Activated CD8-positive, alpha-beta memory T cell treated with anti-CD3 and anti-CD28 coated beads for 36 hours (primary cell): ENCODE measurements at regions not wholly inside any gene's neighbourhood (a gene's known extent, or its start where the extent isn't known, plus 50 kb on each side); places are given as distances from the start of the nearest gene placed in this dataset.
"Not testable (repeated sequence)": the region's sequence is repeated elsewhere in the genome, so short reads cannot be mapped to it uniquely, and the experiment has no call there.

ENCODE experiments used
- CTCF ChIA-PET: fragments of 350-600 bp; sonication (Branson Sonifier 250); formaldehyde crosslinking; loops from one replicate; lab custom pipeline; 2021; ENCODE audit warnings: antibody characterized with exemption; lab: Charles Lee
- POLR2A ChIA-PET: fragments of 350-600 bp; sonication (Branson Sonifier 250); formaldehyde crosslinking; loops from one replicate; lab custom pipeline; 2021; ENCODE audit warnings: antibody characterized with exemption; lab: Charles Lee

GRCh38 chr5:85614489-85614888 lies 1003.3 kb upstream of the COX7C start:
- ChIA-PET POLR2A (no interaction called here), CTCF (no interaction called here)

GRCh38 chr5:85621668-85622067 lies 996.1 kb upstream of the COX7C start:
- POLR2A ChIA-PET, result no interaction called here
- CTCF ChIA-PET, result no interaction called here

DNA sequence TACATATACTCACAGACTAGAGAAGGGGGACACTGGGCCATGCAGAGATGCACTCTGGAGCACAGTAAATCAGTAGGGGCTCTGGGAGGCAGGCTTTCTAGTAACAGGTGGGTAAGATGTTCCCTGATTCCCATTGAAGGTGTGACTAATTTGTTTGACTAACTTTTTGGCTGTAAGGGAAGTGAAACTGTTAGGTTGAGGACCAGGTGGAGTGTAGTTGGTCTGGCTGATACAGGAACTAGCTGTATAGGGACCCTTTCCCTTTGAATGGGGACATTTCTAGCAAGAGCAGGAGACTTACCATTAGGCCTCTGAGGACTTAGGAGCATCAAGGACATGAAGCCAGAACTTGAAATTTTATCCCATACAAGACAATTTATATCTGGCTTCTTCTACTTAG lies 989.6 kb upstream of the COX7C start:
- POLR2A ChIA-PET, result no interaction called here
- CTCF ChIA-PET, result no interaction called here

- CTCF ChIA-PET, POLR2A ChIA-PET: not testable (repeated sequence)
These were observed 979.1 kb upstream of the COX7C start for GRCh38 chr5:85638495-85639125.

GRCh38 chr5:85646036-85646435 lies 971.7 kb upstream of the COX7C start:
- CTCF ChIA-PET, result no interaction called here
- POLR2A ChIA-PET, result no interaction called here

DNA sequence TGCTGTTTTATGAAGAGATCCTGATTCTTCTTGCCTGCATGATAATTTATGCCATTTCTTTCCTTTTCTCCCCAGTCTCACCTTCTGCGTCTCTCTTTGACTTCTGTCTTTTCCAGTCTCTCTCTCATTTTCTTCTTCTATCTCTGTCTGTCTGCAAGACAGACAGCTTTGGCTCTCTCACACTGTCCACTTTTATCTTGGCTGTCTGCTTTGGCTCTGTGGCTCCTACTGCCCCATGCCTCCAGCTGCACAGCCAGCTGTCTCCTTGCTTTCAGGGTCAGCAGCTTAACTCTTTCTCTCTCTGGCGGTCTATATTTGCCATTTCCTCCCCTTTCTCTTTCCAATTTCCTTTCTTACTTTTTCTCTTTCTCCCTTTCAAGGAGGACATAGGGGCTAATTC lies 971.1 kb upstream of the COX7C start:
- ChIA-PET POLR2A (no interaction called here), CTCF (no interaction called here)

GRCh38 chr5:85647349-85648127 lies 970.2 kb upstream of the COX7C start:
- CTCF ChIA-PET, result no interaction called here
- POLR2A ChIA-PET, result no interaction called here

GRCh38 chr5:85648495-85648894 lies 969.2 kb upstream of the COX7C start:
- ChIA-PET POLR2A (no interaction called here), CTCF (no interaction called here)

DNA sequence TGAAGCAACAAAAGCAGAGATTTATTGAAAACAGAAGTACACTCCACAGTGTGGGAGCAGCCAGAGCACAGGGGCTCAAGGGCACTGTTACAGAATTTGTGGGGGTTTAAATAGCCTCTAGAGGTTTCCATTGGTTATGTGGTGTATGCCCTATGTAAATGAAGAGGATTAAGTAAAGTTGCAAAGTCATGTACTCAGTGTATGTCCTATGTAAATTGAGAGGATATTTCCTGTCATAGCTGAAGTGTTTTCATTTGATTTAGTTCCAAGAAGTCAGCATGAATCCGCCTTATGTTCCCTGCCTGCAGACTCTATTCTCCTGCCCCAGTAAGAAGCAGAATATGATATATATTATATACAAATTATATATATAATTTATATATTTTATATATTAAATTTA lies 966.0 kb upstream of the COX7C start:
- POLR2A ChIA-PET, result no interaction called here
- CTCF ChIA-PET, result no interaction called here

DNA sequence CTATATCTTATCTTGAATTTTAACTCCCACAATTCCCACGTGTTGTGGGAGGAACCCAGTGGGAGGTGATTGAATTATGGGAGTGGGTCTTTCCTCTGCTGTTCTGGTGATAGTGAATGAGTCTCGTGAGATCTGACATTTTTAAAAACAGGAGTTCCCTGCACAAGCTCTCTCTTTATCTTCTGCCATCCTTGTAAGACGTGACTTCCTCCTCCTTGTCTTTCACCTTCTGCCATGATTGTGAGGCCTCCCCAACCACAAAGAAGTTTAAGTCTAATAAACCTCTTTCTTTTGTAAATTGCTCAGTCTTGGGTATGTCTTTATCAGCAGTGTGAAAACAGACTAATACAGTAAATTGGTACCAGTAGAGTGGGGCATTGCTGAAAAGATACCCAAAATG lies 963.6 kb upstream of the COX7C start:
- POLR2A ChIA-PET, CTCF ChIA-PET: not testable (repeated sequence)

GRCh38 chr5:85656050-85656449 lies 961.7 kb upstream of the COX7C start:
- POLR2A ChIA-PET, result no interaction called here
- CTCF ChIA-PET, result no interaction called here

GRCh38 chr5:85657328-85657727 lies 960.4 kb upstream of the COX7C start:
- CTCF ChIA-PET, POLR2A ChIA-PET: not testable (repeated sequence)

DNA sequence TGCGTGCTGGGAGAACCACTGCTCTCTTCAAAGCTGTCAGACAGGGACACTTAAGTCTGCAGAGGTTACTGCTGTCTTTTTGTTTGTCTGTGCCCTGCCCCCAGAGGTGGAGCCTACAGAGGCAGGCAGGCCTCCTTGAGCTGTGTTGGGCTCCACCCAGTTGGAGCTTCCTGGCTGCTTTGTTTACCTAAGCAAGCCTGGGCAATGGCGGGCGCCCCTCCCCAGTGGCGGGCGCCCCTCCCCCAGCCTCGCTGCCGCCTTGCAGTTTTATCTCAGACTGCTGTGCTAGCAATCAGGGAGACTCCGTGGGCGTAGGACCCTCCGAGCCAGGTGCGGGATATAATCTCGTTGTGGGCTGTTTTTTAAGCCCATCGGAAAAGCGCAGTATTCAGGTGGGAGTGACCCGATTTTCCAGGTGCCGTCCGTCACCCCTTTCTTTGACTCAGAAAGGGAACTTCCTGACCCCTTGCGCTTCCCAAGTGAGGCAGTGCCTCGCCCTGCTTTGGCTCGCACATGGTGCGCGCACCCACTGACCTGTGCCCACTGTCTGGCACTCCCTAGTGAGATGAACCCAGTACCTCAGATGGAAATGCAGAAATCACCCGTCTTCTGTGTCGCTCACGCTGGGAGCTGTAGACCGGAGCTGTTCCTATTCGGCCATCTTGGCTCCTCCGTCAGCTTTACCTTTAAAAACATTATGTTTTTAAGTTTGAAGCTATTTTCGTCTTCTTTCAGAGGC lies 954.6 kb upstream of the COX7C start:
- CTCF ChIA-PET, POLR2A ChIA-PET: not testable (repeated sequence)

- POLR2A ChIA-PET, result no interaction called here
- CTCF ChIA-PET, result no interaction called here
These were observed 954.1 kb upstream of the COX7C start for GRCh38 chr5:85663708-85664031.

GRCh38 chr5:85670417-85670816 lies 947.3 kb upstream of the COX7C start:
- POLR2A ChIA-PET, result no interaction called here

GRCh38 chr5:85671223-85671970 lies 946.3 kb upstream of the COX7C start:
- POLR2A ChIA-PET, result no interaction called here
- CTCF ChIA-PET, result no interaction called here

More at GRCh38 chr5:85670417-85670816, 947.3 kb upstream of the COX7C start:
- CTCF ChIA-PET, result no interaction called here

DNA sequence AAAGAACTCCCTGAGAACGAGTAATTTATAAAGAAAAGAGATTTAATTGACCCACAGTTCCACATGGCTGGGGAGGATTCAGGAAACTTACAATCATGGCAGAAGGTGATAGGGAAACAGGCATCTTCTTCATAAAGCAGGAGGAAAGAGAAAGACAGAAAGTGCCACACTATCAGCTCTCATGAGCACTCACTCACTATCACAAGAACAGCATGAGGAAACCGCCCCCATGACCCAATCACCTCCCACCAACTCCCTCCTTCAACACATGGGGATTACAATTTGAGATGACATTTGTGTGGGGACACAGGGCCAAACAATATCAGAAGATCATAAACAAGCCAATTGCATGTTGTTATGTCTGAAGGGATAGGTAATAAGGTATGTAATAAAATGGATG lies 935.9 kb upstream of the COX7C start:
- CTCF ChIA-PET, result no interaction called here
- POLR2A ChIA-PET, result no interaction called here

- ChIA-PET POLR2A (no interaction called here), CTCF (no interaction called here)
These were observed 933.4 kb upstream of the COX7C start for GRCh38 chr5:85684351-85684750.

DNA sequence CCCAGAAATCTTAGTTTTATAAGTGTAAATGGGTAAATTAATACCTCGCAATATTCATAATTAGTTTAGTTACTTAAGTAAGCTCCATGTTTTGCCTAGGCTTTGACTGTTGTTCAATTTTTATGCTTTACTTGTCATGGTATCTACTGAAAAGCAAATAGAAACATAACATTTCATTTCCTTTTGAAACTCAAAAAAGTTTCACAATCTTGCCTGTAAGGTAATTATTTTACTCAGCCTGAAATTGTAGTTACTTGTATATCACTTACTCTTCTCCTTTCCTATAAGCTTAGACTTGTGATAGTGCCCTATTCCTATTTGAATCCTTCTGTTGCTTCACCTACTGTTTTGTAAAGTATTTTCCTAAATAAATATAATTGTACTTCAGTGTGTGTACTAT lies 914.4 kb upstream of the COX7C start:
- CTCF ChIA-PET, result no interaction called here
- POLR2A ChIA-PET, result no interaction called here

DNA sequence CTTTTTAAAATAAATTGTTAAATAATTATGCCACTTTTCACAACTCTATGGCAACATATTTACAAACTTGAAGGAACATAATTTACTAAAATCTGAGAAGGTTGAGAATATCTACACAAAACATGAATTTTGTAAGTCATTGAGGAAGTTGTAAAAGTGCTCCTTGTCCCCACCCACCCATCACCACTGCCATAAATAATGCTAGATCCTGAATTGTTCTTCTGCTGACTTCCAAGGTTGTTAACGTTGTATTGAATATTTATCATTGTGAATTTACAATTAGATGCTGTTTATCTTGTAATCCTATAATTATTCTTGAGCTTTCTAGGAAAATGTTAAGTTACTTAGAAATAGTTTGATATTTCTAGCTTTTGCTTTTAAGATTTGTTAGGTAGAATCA lies 908.0 kb upstream of the COX7C start:
- ChIA-PET POLR2A (no interaction called here), CTCF (no interaction called here)
